GM21717 (cell line): ENCODE measurements at regions not wholly inside any gene's neighbourhood (a gene's known extent, or its start where the extent isn't known, plus 50 kb on each side); places are given as distances from the start of the nearest gene placed in this dataset.
A peak's percentile ranks its signal among the peaks of the same experiment; 100 is the strongest.

Experiments used
- ATAC-seq: cut with Tn5 transposase; IDR thresholded peaks from one replicate; pipeline ENCODE4 v1.9.1; 2021; ENCODE audit warnings: mild to moderate bottlenecking, moderate library complexity; ENCODE audit not compliant: unreplicated experiment

- no peak for ATAC-seq
Observed at GRCh38 chr3:180282386-180282785, 245.6 kb upstream of the PEX5L start.

GRCh38 chr3:180283251-180283650 is 246.5 kb upstream of the PEX5L start:
- no peak for ATAC-seq

DNA sequence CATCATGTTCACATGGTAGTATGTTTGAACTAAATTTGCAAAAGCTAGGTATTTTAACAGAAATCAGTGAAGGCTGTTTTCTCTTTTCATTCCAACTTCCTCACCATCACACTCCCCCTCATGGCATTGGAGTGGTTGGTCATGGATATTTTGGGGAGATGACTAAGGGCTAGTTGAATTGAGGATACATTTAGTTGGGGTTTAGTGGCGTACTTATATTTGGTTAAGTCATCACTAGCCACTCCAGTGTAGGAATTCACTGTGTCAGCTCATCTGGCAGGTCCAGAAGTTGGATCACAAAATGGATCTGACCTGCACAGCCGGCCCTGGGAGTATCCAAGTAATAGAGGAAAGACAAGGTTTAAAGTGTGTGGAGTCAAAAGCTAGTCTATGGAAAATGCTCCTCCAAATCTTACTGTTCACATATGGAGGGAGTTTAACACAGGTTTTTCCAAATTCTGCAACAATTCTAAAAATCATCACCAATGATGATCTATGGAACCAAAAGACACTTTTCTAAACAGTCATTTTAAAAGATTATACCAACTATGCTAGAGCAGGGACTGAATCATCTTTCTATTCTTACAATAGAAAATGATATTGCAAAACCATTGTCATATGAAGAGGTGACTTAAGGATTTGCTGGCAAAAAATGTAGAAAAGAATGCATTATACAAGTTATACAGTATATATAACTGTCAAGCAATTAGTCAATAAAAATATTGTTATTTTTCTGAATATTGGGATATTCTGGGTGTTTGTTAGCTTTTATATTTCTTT is 247.8 kb upstream of the PEX5L start:
- no peak for ATAC-seq

GRCh38 chr3:180287703-180288102 is 251.0 kb upstream of the PEX5L start:
- no peak for ATAC-seq

GRCh38 chr3:180288816-180289215 is 252.1 kb upstream of the PEX5L start:
- ATAC-seq: no peak

GRCh38 chr3:180290300-180290699 is 253.6 kb upstream of the PEX5L start:
- ATAC-seq: no peak

DNA sequence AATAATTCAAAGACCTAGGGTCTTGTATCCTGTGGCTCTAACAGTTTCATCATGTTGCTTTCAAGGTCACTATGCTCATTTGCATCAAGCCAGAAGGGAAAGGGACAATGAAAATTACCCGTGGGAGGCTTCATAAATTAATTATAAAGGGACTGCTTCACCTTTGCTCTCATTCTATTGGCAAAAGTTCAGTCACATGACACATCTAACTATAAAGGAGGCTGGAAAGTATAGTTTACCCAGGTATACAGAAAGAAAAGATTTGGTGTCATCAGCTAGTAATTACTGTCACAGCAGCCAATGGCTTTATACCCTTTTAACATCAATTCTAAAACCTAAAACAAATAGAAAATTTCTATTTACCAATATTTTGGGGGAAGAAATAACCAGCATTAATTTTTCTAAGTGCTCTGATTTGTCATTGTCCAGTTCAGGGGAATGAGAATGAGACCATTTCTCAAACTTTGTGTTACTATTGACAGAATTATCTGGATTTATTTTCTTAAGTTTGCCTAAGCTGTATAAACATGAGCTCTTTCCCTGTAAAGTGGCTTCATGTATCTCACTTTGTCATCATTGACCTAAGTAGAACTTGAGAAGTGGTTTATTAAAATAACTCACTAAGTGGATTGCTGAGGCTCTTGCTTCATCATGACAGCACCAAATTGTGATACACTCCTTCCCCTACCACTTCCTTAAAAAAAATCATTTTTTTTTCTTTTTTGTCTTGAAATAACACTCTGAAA is 257.7 kb upstream of the PEX5L start:
- ATAC-seq: no peak

DNA sequence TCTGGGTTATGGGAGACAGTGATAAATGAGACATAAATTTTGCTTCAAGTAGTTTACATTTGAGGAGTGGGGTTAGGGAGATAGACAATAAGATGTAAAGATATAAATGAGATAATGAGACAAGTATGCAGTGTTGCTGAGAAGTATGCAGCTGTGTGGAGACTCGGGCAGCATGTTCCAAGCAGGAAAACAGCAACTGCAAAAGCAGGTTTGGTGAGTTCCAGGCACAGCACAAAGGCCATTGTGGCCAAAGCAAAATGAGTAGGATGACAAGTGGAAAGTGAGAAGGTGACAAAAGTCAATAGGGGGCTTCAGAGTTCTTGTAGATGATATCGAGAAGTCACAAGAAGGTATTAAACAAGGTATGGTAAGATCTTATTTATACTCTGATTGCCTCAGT is 259.1 kb upstream of the PEX5L start:
- no peak for ATAC-seq

DNA sequence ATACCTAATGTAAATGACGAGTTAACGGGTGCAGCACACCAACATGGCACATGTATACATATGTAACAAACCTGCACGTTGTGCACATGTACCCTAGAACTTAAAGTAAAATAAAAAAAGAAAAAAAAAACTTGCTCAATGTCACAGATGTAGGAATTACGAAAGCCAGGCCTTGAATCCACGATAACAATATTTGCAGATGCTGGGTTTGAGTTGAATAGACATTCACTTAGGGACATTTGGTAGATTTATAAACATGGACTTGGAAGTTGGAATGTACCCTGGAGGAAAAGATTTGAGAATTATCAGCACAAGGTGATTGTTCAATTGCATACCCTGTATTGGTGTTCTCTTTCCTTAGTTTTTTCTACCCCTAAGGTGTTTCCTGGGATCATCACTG is 260.2 kb upstream of the PEX5L start:
- ATAC-seq: no peak

- ATAC-seq: no peak
Observed at GRCh38 chr3:180306155-180306554, 269.4 kb upstream of the PEX5L start.

GRCh38 chr3:180306691-180307090 is 270.0 kb upstream of the PEX5L start:
- no peak for ATAC-seq

- ATAC-seq: no peak
Observed at GRCh38 chr3:180311242-180311641, 274.5 kb upstream of the PEX5L start.

DNA sequence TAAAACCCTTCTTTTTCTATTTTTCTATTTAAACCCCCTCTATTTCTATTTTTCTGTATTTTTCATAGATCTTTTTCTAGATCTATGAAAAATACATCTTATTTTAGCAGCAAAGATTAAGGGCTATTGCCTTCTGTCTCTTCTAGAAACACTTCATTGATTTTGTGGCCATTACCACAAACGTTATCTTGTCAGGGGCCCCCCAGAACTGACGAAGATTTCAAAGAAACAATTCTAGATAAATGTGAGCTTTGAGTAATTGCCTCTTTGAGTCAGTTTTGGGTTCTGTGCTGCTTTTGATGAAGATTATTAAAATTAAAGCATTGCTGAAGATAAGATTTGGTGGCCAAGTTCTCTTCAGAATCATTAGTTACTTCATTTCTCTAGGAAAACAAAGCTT is 279.6 kb upstream of the PEX5L start:
- no peak for ATAC-seq

DNA sequence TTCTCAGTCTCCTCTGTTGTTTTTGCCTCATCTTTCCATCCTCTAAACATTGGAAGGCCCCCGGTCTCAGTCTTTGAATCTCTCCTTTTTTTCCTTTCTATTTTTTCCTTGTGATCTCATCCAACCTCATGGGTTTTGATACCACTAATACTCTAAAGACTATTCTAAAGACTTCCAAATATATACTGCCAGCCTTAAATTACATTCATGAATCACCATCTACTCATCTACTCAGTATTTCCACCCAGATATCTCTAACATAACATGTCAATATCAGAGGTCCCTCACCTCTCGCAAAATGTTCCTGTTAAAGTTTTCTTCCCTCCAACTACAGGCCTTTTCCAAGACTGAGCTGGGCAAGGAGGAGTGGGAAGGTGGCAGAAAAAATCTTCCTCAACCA is 282.5 kb upstream of the TTC14 start:
- ATAC-seq: no peak

DNA sequence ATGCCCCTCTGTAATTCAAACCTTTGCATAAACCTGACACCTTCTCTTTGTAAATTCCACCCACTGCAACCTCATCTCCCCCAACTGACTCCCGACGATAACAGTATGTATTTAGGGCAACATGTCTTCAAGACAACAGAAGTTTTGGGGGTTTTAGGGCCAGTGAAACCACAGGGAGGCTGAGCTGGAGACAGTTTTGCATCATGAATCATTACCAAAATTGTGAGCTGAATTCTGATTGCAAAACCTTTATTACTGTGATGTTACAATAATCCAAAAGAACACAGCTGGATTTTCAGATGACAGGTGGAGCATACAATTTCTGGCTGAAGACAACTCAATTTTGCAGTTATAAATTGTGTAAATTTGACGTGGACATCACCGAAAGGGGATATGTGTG is 281.3 kb upstream of the TTC14 start:
- no peak for ATAC-seq

- no peak for ATAC-seq
Observed at GRCh38 chr3:180321534-180321933, 280.4 kb upstream of the TTC14 start.

GRCh38 chr3:180322829-180323228 is 279.1 kb upstream of the TTC14 start:
- ATAC-seq: no peak

DNA sequence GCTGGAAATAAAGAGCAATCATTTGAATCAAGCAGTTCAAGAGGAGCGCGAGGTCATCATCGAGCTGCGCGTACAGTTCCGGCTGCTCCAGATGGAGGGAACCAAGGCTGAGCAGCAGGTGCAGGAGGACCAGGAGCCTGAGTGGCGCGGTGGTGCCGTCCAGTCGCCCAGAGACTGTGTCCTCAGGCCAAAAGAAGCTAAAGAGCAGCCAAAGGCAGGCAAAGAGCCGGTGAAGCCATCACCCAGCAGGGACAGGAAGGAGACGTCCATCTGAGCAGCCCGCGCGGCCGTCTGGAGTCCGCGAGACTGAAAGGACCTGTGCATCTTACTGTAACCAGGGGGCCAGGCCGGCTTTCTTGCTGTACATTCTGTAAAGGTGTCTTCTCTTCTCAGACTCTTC is 277.2 kb upstream of the TTC14 start:
- ATAC-seq: no peak

DNA sequence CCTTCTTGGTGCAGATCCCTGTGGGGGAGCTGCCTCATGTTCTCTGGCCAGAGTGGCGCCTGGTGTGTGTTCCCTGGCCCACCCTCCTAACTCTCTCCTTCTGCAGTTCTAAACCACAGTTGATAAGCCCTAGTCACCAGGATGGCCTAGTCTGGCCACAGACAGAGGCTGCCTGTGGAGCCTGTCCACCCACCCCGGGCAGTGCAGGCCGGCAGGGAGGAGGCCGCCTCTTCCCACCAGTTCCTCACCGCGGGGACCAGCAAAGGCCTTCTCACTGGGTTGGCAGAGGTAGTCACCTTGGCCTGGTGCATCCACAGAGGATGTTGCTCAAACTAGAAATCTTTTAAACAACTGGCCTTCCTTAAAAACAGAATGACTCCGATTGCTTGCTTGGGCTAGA is 276.4 kb upstream of the TTC14 start:
- no peak for ATAC-seq

DNA sequence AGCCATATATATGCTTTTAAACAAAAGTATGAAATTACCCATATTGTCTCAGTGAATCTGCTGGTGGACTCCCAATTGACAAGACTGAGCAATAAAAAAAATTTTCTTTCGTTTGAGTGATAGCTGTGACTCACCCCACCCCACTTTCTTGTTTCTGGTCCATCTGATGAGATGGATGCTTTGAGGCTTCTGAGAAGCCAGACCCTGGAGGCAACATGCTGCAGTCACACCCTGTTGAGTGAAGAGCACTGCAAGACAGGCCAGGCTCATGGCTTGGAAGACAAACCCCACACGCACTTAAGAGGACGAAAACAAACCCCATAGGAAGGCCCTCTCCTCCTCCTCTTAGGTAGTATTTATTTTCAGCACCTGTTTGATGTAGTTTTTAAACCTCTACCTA is 276.0 kb upstream of the TTC14 start:
- no peak for ATAC-seq

DNA sequence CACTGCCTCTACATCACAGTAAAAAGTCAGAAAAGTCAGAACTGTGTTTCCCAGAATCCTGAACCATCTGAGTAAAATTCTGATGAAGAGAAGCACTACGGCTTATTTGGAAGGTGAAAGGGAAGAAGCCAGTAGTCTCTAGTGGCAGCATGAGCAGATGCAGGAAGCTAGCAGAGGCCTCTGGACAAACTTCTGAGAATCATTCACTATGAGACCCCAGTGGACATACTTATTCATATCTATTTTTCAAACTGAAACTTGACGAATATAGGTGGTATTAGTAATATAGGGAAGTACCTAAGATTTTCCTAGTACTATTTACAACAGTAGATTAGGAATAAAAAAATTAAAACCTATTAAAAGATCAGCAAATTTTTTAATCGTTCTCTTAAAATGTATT is 272.8 kb upstream of the TTC14 start:
- ATAC-seq: peak; percentile 81

DNA sequence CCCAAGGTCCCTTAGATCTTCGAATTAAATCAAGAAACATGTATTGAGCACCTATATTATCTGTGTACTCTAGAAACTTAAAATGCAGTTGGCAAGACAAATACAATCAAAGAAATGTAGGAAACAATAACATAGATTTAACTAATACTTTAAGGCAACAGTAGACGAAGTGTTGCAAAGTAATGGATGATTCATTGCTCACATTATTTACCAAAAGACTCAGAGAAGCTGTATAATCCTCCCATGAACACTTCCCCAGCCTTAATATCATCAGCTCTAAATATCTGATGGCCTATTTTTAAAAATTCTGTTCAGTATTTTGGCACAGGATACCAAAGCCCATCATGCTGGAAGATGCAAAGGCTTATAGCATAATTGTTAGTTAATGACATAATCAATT is 272.1 kb upstream of the TTC14 start:
- no peak for ATAC-seq

- no peak for ATAC-seq
Observed at GRCh38 chr3:180330440-180330839, 271.5 kb upstream of the TTC14 start.
